GM12878 (cell line): ENCODE measurements at regions not wholly inside any gene's neighbourhood (a gene's known extent, or its start where the extent isn't known, plus 50 kb on each side); places are given as distances from the start of the nearest gene placed in this dataset.

Experiments
- ATAC-seq: fragments of 200-7000 bp; cut with Tn5 transposase; 3 replicates; pipeline ENCODE4 v1.9.1; 2020; ENCODE audit warnings: mild to moderate bottlenecking, moderate library complexity
- BruUV-seq: library from RNA; stranded (reverse); fragments of 400-500 nt; replicated peaks from 2 replicates; lab custom pipeline; 2021; lab: Mats Ljungman, UMichigan
- CTCF ChIA-PET: fragments of 300-600 bp; sonication (Branson Sonifier 250); formaldehyde crosslinking; extraction: SDS; loops from one replicate; lab custom pipeline; 2021; ENCODE audit warnings: inconsistent platforms; lab: Yijun Ruan, JAX
- POLR2A ChIA-PET: fragments of 350-600 bp; formaldehyde crosslinking; extraction: SDS; loops from one replicate; lab custom pipeline; 2021; ENCODE audit warnings: inconsistent platforms; lab: Charles Lee
- RAD21 ChIA-PET: fragments of 300-600 bp; sonication (Branson Sonifier 250); formaldehyde crosslinking; loops from one replicate; lab custom pipeline; 2023; ENCODE audit warnings: antibody characterized with exemption; ENCODE audit not compliant: unreplicated experiment; lab: Charles Lee
- SMC1A ChIA-PET: fragments of 300-600 bp; sonication (Branson Sonifier 250); formaldehyde crosslinking; loops from one replicate; lab custom pipeline; 2023; ENCODE audit not compliant: unreplicated experiment, uncharacterized antibody; lab: Charles Lee
- DNase-seq: peaks from one replicate; pipeline ENCODE4 v3.0.0-alpha.2; 2011; ENCODE audit warnings: low read depth, low spot score
- FAIRE-seq: peaks from 3 replicates; lab custom pipeline; 2011; peaks lifted over from hg19 to GRCh38; lab: Jason Lieb, UNC
- H2AFZ ChIP-seq: 2 replicates; pipeline ENCODE4 v1.6.0; 2011; ENCODE audit warnings: low read depth, low read length, control low read depth; ENCODE audit not compliant: control insufficient read depth
- H3K27ac ChIP-seq: 2 replicates; pipeline ENCODE4 v1.5.1; 2011; ENCODE audit warnings: control low read depth; ENCODE audit not compliant: control insufficient read depth, insufficient read depth
- H3K27me3 ChIP-seq, 2 experiments: replicated peaks in 1 of 2; 2 replicates each; pipeline versions ENCODE4 v1.6.0 to v1.6.1; 2011; ENCODE audit warnings: low read length in 1 of 2; ENCODE audit not compliant: control insufficient read depth in 2 of 2, insufficient read depth in 2 of 2
- H3K36me3 ChIP-seq, 2 experiments: 2 replicates each; pipeline ENCODE4 v1.5.1; 2011; ENCODE audit warnings: low read length in 1 of 2; ENCODE audit not compliant: control insufficient read depth in 2 of 2, insufficient read depth in 2 of 2
- H3K4me1 ChIP-seq: 2 replicates; pipeline ENCODE4 v1.6.1; 2011; ENCODE audit warnings: mild to moderate bottlenecking, low read length, moderate library complexity, mixed read lengths; ENCODE audit not compliant: control insufficient read depth, insufficient read depth
- H3K4me2 ChIP-seq: 2 replicates; pipeline ENCODE4 v1.6.0; 2011; ENCODE audit warnings: control low read depth; ENCODE audit not compliant: control insufficient read depth, insufficient read depth
- H3K4me3 ChIP-seq: fragments of 200-600 bp; sonication (generic); 2 replicates; pipeline ENCODE4 v1.5.1; 2016
- H3K79me2 ChIP-seq: 2 replicates; pipeline ENCODE4 v1.6.0; 2011; ENCODE audit warnings: low read length; ENCODE audit not compliant: control insufficient read depth, insufficient read depth
- H3K9ac ChIP-seq: 2 replicates; pipeline ENCODE4 v1.8.0; 2011; ENCODE audit warnings: low read length, control low read depth, mixed read lengths; ENCODE audit not compliant: control insufficient read depth, insufficient read depth
- H3K9me3 ChIP-seq: replicated peaks from 3 replicates; pipeline ENCODE4 v1.5.1; 2011; ENCODE audit warnings: mild to moderate bottlenecking, low read length; ENCODE audit not compliant: control insufficient read depth, insufficient read depth
- H4K20me1 ChIP-seq: 2 replicates; pipeline ENCODE4 v1.6.0; 2011; ENCODE audit not compliant: control insufficient read depth, insufficient read depth
- BRCA1 ChIP-seq: IDR thresholded peaks from 2 replicates; pipeline ENCODE4 v1.6.1; 2011; ENCODE audit warnings: low read depth, low read length, improper control_type of control experiment
- HCFC1 ChIP-seq: fragments of 150-350 bp; IDR thresholded peaks from 2 replicates; pipeline ENCODE4 v1.6.1; 2014; ENCODE audit warnings: low read length
- POU2F2 ChIP-seq: IDR thresholded peaks from 3 replicates; pipeline ENCODE4 v1.6.1; 2011; ENCODE audit warnings: low read depth, mild to moderate bottlenecking, low read length, borderline replicate concordance
- ZNF207 ChIP-seq: fragments of 450-650 bp; IDR thresholded peaks from 2 replicates; pipeline ENCODE4 v1.6.1; 2014; ENCODE audit warnings: antibody characterized with exemption, mild to moderate bottlenecking, borderline replicate concordance
- WGBS: methylation state at CpG from one replicate; pipeline ENCODE4 v1.1.6; 2016; ENCODE audit warnings: low lambda C conversion rate; ENCODE audit not compliant: insufficient replicate concordance, insufficient coverage; ENCODE audit errors: missing lambda C conversion rate; 5-methylcytosine and 5-hydroxymethylcytosine counted together
- in situ Hi-C: fragments of 300-500 bp; cut with MboI; formaldehyde crosslinking; loops from 9 replicates; pipeline ENCODE4 v1.14.3; 2018; ENCODE audit warnings: mixed read lengths
- intact Hi-C: fragments of 100-400 bp; cut with micrococcal nuclease; formaldehyde crosslinking; loops from one replicate; pipeline ENCODE4 v1.14.2; 2022; ENCODE audit not compliant: unreplicated experiment
- TF ChIP-seq, protein P1 (sequence below), 3 experiments: IDR thresholded peaks in 2 of 3; conservative IDR thresholded peaks in 1 of 3; 2 replicates each; pipeline ENCODE4 v1.5.1; 2011; ENCODE audit warnings: low read depth in 3 of 3, low read length in 3 of 3, mild to moderate bottlenecking in 3 of 3, control low read depth in 2 of 3, moderate library complexity in 2 of 3, inconsistent platforms in 1 of 3, mixed read lengths in 1 of 3; ENCODE audit not compliant: control insufficient read depth in 2 of 3, insufficient read depth in 1 of 3; ENCODE audit errors: extremely low read depth in 1 of 3

DNA sequence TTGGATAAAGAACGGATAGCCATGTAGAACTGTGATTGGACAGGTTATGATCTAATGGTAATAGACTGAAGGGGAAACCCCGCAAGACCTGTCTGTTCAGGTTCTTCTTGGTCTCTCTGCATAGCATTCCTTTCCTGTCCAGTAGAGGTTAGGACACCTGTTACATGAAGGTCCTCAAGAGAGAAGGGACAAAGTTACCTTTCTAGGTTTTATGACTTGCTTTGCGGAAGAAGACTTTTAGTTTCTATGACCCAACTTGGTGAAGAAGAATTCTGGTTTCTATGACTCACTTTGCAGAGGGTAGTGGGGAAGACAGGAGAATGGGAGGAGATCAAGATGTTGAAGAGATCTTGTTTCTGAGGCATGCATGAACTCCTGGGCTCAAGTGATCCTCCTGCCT lies 97.9 kb upstream of the C3orf80 start:
- Histone ChIP-seq H3K27me3 (no peaks in the 10 kb centered on the region), H3K36me3 (no peaks in the 10 kb centered on the region), H3K27ac (no peak overlapping the region), H3K4me3 (no peak overlapping the region), H2AFZ (no peak overlapping the region), H4K20me1 (no peaks in the 10 kb centered on the region), H3K9me3 (no peaks in the 10 kb centered on the region), H3K79me2 (no peaks in the 10 kb centered on the region), H3K4me1 (peaks cover 10% of the 10 kb centered on the region; the same call in 1 of the 2 replicates), H3K9ac (no peak overlapping the region), H3K4me2 (no peak overlapping the region)
- intact Hi-C loops (no loop called here), in situ Hi-C loops (no loop called here)
- 71% methylated on average over 3 of the region's 3 CpGs for WGBS
- ChIA-PET CTCF (no interaction called here), RAD21 (no interaction called here), SMC1A (no interaction called here), POLR2A (no interaction called here)
- TF ChIP-seq ZNF207, result no peak
- no peak for TF ChIP-seq POU2F2
- BruUV-seq, result no TSS peak
- no peak; the same call in 1 of the 3 replicates for ATAC-seq
- DNase-seq, result no peak
- peak; percentile 35 for FAIRE-seq

DNA sequence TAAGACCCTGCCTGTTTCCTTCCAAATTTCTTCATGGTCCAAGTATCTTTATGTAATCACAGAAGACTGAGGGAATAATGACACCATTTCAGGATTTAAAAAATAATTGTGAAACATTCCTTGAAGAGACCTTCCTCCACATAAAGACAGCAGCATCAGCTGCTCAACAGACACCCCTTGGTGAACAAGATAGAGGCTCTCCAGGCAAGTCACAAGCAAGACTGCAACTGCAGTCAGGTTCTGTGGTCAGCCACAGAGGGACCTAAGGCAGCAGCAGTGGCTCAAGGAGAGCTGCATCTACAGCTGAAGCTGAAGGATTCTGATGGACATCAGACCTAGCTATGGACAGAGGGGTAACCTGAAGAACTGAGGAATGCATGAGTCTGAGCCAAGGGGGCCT lies 97.2 kb upstream of the C3orf80 start:
- H3K4me3 ChIP-seq, result no peak overlapping the region
- H3K9ac ChIP-seq, result no peak overlapping the region
- H3K79me2 ChIP-seq, result no peaks in the 10 kb centered on the region
- intact Hi-C loops (no loop called here), in situ Hi-C loops (no loop called here)
- ChIA-PET RAD21 (no interaction called here), POLR2A (no interaction called here), SMC1A (no interaction called here), CTCF (no interaction called here)
- FAIRE-seq, result no peak
- BruUV-seq, result no TSS peak
- H3K9me3 ChIP-seq, result no peaks in the 10 kb centered on the region
- peak; percentile 33; the same call in 2 of the 3 replicates for ATAC-seq
- no peak overlapping the region for H3K27ac ChIP-seq
- H3K4me1 ChIP-seq, result peaks cover 10% of the 10 kb centered on the region; the same call in 1 of the 2 replicates
- no peaks in the 10 kb centered on the region for H3K36me3 ChIP-seq
- no peaks in the 10 kb centered on the region for H4K20me1 ChIP-seq
- no peak overlapping the region for H3K4me2 ChIP-seq
- no peak for DNase-seq
- H3K27me3 ChIP-seq, result no peaks in the 10 kb centered on the region
- no peak overlapping the region for H2AFZ ChIP-seq
- TF ChIP-seq HCFC1 (no peak), BRCA1 (no peak)
- TF ChIP-seq, protein P1, sequence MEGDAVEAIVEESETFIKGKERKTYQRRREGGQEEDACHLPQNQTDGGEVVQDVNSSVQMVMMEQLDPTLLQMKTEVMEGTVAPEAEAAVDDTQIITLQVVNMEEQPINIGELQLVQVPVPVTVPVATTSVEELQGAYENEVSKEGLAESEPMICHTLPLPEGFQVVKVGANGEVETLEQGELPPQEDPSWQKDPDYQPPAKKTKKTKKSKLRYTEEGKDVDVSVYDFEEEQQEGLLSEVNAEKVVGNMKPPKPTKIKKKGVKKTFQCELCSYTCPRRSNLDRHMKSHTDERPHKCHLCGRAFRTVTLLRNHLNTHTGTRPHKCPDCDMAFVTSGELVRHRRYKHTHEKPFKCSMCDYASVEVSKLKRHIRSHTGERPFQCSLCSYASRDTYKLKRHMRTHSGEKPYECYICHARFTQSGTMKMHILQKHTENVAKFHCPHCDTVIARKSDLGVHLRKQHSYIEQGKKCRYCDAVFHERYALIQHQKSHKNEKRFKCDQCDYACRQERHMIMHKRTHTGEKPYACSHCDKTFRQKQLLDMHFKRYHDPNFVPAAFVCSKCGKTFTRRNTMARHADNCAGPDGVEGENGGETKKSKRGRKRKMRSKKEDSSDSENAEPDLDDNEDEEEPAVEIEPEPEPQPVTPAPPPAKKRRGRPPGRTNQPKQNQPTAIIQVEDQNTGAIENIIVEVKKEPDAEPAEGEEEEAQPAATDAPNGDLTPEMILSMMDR (IDR thresholded peaks at IDR 0.05 in 2 of 3, conservative IDR thresholded peaks at IDR 0.05 in 1 of 3; ENCODE audit: control insufficient read depth in 2 of 3, extremely low read depth in 1 of 3, insufficient read depth in 1 of 3, low read depth in 3 of 3, low read length in 3 of 3), result no peak
